GM21717 (cell line): ENCODE measurements at regions not wholly inside any gene's neighbourhood (a gene's known extent, or its start where the extent isn't known, plus 50 kb on each side); places are given as distances from the start of the nearest gene placed in this dataset.
"Not testable (repeated sequence)": the region's sequence is repeated elsewhere in the genome, so short reads cannot be mapped to it uniquely, and the experiment has no call there.

ENCODE experiments used
- ATAC-seq: cut with Tn5 transposase; IDR thresholded peaks from one replicate; pipeline ENCODE4 v1.9.1; 2021; ENCODE audit warnings: mild to moderate bottlenecking, moderate library complexity; ENCODE audit not compliant: unreplicated experiment

- no peak for ATAC-seq
These were observed 161.5 kb upstream of the KBTBD8 start for GRCh38 chr3:66836363-66837152.

GRCh38 chr3:66838704-66839103, 159.4 kb upstream of the KBTBD8 start:
- no peak for ATAC-seq

- no peak for ATAC-seq
These were observed 158.6 kb upstream of the KBTBD8 start for GRCh38 chr3:66839508-66839907.

GRCh38 chr3:66842761-66843464, 155.2 kb upstream of the KBTBD8 start:
- ATAC-seq, result not testable (repeated sequence)

- ATAC-seq, result no peak
These were observed 146.1 kb upstream of the KBTBD8 start for GRCh38 chr3:66851894-66852613.

- ATAC-seq, result no peak
These were observed 143.4 kb upstream of the KBTBD8 start for GRCh38 chr3:66854601-66855151.

GRCh38 chr3:66856533-66856932, 141.6 kb upstream of the KBTBD8 start:
- ATAC-seq, result no peak

- ATAC-seq, result no peak
These were observed 139.3 kb upstream of the KBTBD8 start for GRCh38 chr3:66858656-66859381.

- no peak for ATAC-seq
These were observed 137.3 kb upstream of the KBTBD8 start for GRCh38 chr3:66860771-66861170.

- no peak for ATAC-seq
These were observed 134.6 kb upstream of the KBTBD8 start for GRCh38 chr3:66863205-66864111.

GRCh38 chr3:66884659-66885058, 113.4 kb upstream of the KBTBD8 start:
- no peak for ATAC-seq

GRCh38 chr3:66885326-66886000, 112.6 kb upstream of the KBTBD8 start:
- no peak for ATAC-seq

GRCh38 chr3:66889750-66890494, 108.2 kb upstream of the KBTBD8 start:
- ATAC-seq, result no peak

- no peak for ATAC-seq
These were observed 100.0 kb upstream of the KBTBD8 start for GRCh38 chr3:66898155-66898554.

- ATAC-seq, result no peak
These were observed 93.8 kb upstream of the KBTBD8 start for GRCh38 chr3:66904336-66904735.

GRCh38 chr3:66904831-66905493, 93.1 kb upstream of the KBTBD8 start:
- ATAC-seq, result no peak

GRCh38 chr3:66907136-66907535, 91.0 kb upstream of the KBTBD8 start:
- ATAC-seq, result no peak
